Stomach (tissue), 4 donors: ENCODE measurements at regions not wholly inside any gene's neighbourhood (a gene's known extent, or its start where the extent isn't known, plus 50 kb on each side); places are given as distances from the start of the nearest gene placed in this dataset.
"Not testable (repeated sequence)": the region's sequence is repeated elsewhere in the genome, so short reads cannot be mapped to it uniquely, and the experiment has no call there.

ENCODE experiments used
- CTCF ChIP-seq, 7 experiments: fragments of 450-650 bp in 4 of 7; fragments of 200-600 bp in 3 of 7; sonication (generic) in 3 of 7; IDR thresholded peaks; one replicate each; pipeline ENCODE4 v1.5.1; 2016 to 2019; ENCODE audit warnings: antibody characterized with exemption in 7 of 7, control low read depth in 2 of 7, mild to moderate bottlenecking in 1 of 7
- EP300 ChIP-seq: sonication (generic); formaldehyde crosslinking; IDR thresholded peaks from one replicate; pipeline ENCODE4 v1.6.1; 2017; ENCODE audit warnings: antibody characterized with exemption
- POLR2A ChIP-seq, 4 donors: fragments of 450-650 bp; IDR thresholded peaks; one replicate each; pipeline ENCODE4 v1.6.1; 2016; ENCODE audit warnings: antibody characterized with exemption in 4 of 4, control low read depth in 2 of 4, mild to moderate bottlenecking in 1 of 4, moderate library complexity in 1 of 4
- POLR2AphosphoS5 ChIP-seq, 3 donors: sonication (generic); formaldehyde crosslinking; IDR thresholded peaks; one replicate each; pipeline ENCODE4 v1.6.1; 2016; ENCODE audit warnings: antibody characterized with exemption in 3 of 3

- TF ChIP-seq POLR2AphosphoS5 (IDR thresholded peaks at IDR 0.05); CTCF (IDR thresholded peaks at IDR 0.05); POLR2A (IDR thresholded peaks at IDR 0.05); EP300: not testable (repeated sequence)
These were observed 984.0 kb downstream of the TBL1XR1 start for GRCh38 chr3:176213314-176213713.
